Upper lobe of left lung (tissue), 6 donors: ENCODE measurements at regions not wholly inside any gene's neighbourhood (a gene's known extent, or its start where the extent isn't known, plus 50 kb on each side); places are given as distances from the start of the nearest gene placed in this dataset.

Experiments used
- ATAC-seq, 2 donors: fragments of 200-7000 bp; cut with Tn5 transposase; one replicate each; pipeline ENCODE4 v1.9.1; 2022; ENCODE audit warnings: mild to moderate bottlenecking in 2 of 2, moderate library complexity in 2 of 2; ENCODE audit not compliant: low FRiP score in 2 of 2
- DNase-seq, 2 donors: peaks; one replicate each; pipeline ENCODE4 v3.0.0-alpha.2; 2019 to 2020
- H3K27ac ChIP-seq, 4 donors: fragments of 200-600 bp; sonication (generic); one replicate each; pipeline ENCODE4 v1.5.1; 2016 to 2019
- H3K27me3 ChIP-seq, 4 donors: fragments of 200-600 bp; sonication (generic); one replicate each; pipeline ENCODE4 v1.5.1; 2017 to 2019
- H3K36me3 ChIP-seq, 4 donors: fragments of 200-600 bp; sonication (generic); one replicate each; pipeline ENCODE4 v1.5.1; 2016 to 2019
- H3K4me1 ChIP-seq, 4 donors: fragments of 200-600 bp; sonication (generic); one replicate each; pipeline ENCODE4 v1.5.1; 2018 to 2019
- H3K4me3 ChIP-seq, 4 donors: fragments of 200-600 bp; sonication (generic); one replicate each; pipeline ENCODE4 v1.5.1; 2017 to 2019; ENCODE audit warnings: mild to moderate bottlenecking in 2 of 4, moderate library complexity in 1 of 4
- H3K9me3 ChIP-seq, 4 donors: fragments of 200-600 bp; sonication (generic); one replicate each; pipeline ENCODE4 v1.5.1; 2018 to 2019
- EP300 ChIP-seq, 4 donors: sonication (generic); formaldehyde crosslinking; IDR thresholded peaks; one replicate each; pipeline ENCODE4 v1.5.1; 2017; ENCODE audit warnings: antibody characterized with exemption in 4 of 4, control low read depth in 2 of 4
- POLR2A ChIP-seq, 4 donors: fragments of 450-650 bp; IDR thresholded peaks; one replicate each; pipeline ENCODE4 v1.5.1; 2016 to 2017; ENCODE audit warnings: antibody characterized with exemption in 4 of 4, mild to moderate bottlenecking in 2 of 4
- POLR2AphosphoS5 ChIP-seq, 2 donors: sonication (generic); formaldehyde crosslinking; IDR thresholded peaks; one replicate each; pipeline ENCODE4 v1.5.1; 2017; ENCODE audit warnings: antibody characterized with exemption in 2 of 2
- WGBS, 2 donors: methylation state at CpG; one replicate each; pipeline ENCODE4 v1.1.5; 2017 to 2018; 5-methylcytosine and 5-hydroxymethylcytosine counted together
- TF ChIP-seq, protein P1 (sequence below), 6 experiments: fragments of 450-650 bp in 4 of 6; fragments of 200-600 bp in 2 of 6; sonication (generic) in 2 of 6; IDR thresholded peaks; one replicate each; pipeline ENCODE4 v1.5.1; 2016 to 2019; ENCODE audit warnings: antibody characterized with exemption in 6 of 6
- donor health status: DM: no; HTN: no; CAD: no; lungs with moderate emphysema.
- donor health status: DM: no; HTN: yes; CAD: no; lungs with severe emphysema.

DNA sequence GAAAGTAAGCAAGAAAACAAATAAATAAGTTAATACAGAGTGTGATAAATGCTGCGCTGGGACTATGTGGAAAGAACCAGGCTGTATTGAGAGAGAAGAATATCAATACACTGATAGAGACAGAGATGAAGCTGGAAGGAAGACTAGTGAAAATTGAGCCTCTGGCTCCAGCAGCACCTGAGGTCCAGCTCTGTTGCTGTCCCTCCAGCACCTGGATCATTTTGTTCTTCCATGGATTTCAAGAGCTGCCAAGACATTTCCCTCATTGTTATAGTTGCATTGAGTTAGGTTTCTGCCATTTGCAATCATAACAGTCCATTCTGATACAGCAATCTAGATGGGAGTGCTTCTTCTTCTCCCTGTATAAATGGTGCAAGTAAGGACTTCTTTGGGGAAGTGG lies 242.7 kb upstream of the FGGY start:
- 94 to 100% methylated on average over 1 of the region's 1 CpG for WGBS, 2 donors
- Histone ChIP-seq H3K4me3 (no peak overlapping the region), H3K27me3 (no peaks in the 10 kb centered on the region), H3K4me1 (peaks cover 8 to 13% (median 9%) of the 10 kb centered on the region in 4 donors), H3K9me3 (no peaks in the 10 kb centered on the region), H3K36me3 (no peaks in the 10 kb centered on the region), H3K27ac (no peak overlapping the region)
- ATAC-seq (no peak), DNase-seq (no peak)
- TF ChIP-seq POLR2A (IDR thresholded peaks at IDR 0.05) (no peak), EP300 (IDR thresholded peaks at IDR 0.05) (no peak), POLR2AphosphoS5 (IDR thresholded peaks at IDR 0.05) (no peak)
- TF ChIP-seq, protein P1, sequence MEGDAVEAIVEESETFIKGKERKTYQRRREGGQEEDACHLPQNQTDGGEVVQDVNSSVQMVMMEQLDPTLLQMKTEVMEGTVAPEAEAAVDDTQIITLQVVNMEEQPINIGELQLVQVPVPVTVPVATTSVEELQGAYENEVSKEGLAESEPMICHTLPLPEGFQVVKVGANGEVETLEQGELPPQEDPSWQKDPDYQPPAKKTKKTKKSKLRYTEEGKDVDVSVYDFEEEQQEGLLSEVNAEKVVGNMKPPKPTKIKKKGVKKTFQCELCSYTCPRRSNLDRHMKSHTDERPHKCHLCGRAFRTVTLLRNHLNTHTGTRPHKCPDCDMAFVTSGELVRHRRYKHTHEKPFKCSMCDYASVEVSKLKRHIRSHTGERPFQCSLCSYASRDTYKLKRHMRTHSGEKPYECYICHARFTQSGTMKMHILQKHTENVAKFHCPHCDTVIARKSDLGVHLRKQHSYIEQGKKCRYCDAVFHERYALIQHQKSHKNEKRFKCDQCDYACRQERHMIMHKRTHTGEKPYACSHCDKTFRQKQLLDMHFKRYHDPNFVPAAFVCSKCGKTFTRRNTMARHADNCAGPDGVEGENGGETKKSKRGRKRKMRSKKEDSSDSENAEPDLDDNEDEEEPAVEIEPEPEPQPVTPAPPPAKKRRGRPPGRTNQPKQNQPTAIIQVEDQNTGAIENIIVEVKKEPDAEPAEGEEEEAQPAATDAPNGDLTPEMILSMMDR (IDR thresholded peaks at IDR 0.05): no peak

DNA sequence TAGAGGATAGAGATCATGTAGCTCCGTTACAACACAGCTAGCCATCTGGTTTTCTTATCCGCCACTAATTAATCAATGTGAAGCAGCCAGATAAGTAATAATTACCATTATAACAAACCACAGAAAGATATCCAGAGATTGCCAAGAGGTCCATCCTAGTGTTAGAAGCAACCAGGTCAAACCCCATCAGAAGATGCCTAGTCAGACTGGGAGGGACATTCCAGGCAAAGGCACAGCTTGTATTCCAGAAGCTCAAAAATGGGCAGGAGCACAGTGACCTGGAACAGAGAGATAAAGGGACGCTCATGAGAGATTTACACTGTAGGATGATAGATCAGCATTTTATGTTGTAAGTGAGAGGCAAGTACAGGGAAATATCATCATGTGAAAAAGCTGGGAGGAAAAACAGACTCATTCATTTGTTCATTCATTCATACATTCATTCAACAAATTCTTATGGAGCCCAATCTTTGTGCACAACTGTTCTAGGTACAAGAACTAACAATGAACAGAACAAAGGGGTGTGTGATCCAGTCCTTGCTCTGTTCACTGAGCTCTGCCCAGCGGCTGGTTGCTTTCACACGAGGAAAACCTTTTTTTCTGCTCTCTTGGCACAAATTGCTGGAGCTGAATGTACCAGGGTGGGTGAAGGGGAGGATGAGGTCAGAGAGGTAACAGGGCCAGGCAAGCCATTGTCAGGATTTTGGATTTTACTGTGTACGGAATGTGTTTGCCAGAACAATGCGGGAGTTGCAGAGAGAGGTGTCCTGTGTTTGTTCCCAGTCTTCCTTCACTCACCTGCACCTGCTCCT lies 240.8 kb upstream of the FGGY start:
- WGBS, 2 donors: 81 to 86% methylated on average over 7 of the region's 7 CpGs
- DNase-seq (no peak), ATAC-seq (peak in 1 of 2 donors; percentile 66)
- Histone ChIP-seq H3K4me3 (no peak overlapping the region), H3K9me3 (no peaks in the 10 kb centered on the region), H3K4me1 (peaks cover 8 to 13% (median 9%) of the 10 kb centered on the region in 4 donors), H3K27me3 (no peaks in the 10 kb centered on the region), H3K27ac (peak overlapping the region in 2 of 4 donors; percentile 19 to 34), H3K36me3 (no peaks in the 10 kb centered on the region)
- no peak for TF ChIP-seq EP300 (IDR thresholded peaks at IDR 0.05)
- TF ChIP-seq, protein P1 (IDR thresholded peaks at IDR 0.05): no peak
- no peak for TF ChIP-seq POLR2A (IDR thresholded peaks at IDR 0.05)
- TF ChIP-seq POLR2AphosphoS5 (IDR thresholded peaks at IDR 0.05): no peak

DNA sequence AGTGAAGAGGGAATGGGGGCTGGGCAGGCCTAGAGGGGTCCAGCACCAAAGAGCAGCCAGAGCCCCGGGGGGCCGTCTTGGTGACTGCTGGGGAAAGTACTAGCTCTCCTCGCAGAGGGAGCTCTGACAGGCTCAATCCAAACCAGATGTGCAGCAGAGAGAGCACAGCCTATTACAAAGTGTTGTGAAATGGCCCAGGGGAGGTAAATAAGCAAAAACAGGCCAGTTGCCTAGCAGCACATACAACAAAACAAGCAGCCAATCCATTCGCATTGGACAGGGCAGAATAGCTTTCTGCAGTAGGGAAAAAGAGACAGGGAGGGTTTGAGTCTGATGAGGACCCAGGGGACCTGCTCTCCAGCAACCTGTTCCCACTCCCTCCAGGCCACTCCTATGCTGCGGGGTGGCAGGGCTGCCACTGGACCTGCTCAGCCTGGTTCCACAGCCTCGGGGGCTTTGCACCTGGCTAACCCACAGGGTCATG lies 239.6 kb upstream of the FGGY start:
- DNase-seq (peak; percentile 42 to 52), ATAC-seq (peak; percentile 82 to 92)
- H3K27ac ChIP-seq: peak overlapping the region; percentile 4 to 34 (median 16)
- WGBS, 2 donors: 54 to 69% methylated on average over 6 of the region's 6 CpGs
- H3K9me3 ChIP-seq: no peaks in the 10 kb centered on the region
- H3K4me1 ChIP-seq: peaks cover 8 to 14% (median 11%) of the 10 kb centered on the region in 4 donors
- H3K27me3 ChIP-seq: no peaks in the 10 kb centered on the region
- no peak overlapping the region for H3K4me3 ChIP-seq
- TF ChIP-seq POLR2AphosphoS5 (IDR thresholded peaks at IDR 0.05): peak; percentile 63 to 70
- no peak for TF ChIP-seq POLR2A (IDR thresholded peaks at IDR 0.05)
- peak in 2 of 4 donors; percentile 64 to 72 for TF ChIP-seq EP300 (IDR thresholded peaks at IDR 0.05)
- TF ChIP-seq, protein P1 (IDR thresholded peaks at IDR 0.05): no peak
- H3K36me3 ChIP-seq: no peaks in the 10 kb centered on the region

DNA sequence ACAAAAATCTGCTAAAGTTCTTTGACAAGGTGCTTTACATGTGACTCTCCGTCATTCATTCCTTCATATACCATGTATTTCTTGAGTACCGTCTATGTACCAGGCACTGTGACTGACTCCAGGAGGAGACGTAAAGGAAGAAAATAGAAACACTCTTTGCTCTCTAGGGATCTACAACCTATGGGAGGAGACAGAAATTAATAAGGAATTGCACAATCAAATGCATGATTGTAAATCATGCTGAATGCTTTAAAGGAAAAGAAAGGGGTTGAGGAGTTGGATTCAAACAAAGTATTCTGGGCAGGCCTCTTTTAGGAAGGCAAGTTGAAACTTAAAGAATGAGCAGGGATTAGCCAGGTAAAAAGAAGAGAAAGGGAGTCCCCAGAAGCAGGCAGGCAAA lies 239.1 kb upstream of the FGGY start:
- DNase-seq: no peak
- TF ChIP-seq EP300 (IDR thresholded peaks at IDR 0.05): no peak
- TF ChIP-seq, protein P1 (IDR thresholded peaks at IDR 0.05): no peak
- no peak for TF ChIP-seq POLR2AphosphoS5 (IDR thresholded peaks at IDR 0.05)
- TF ChIP-seq POLR2A (IDR thresholded peaks at IDR 0.05): no peak
- no peak for ATAC-seq
- H3K9me3 ChIP-seq: no peaks in the 10 kb centered on the region
- WGBS, 2 donors: 86 to 88% methylated on average over 3 of the region's 3 CpGs
- H3K36me3 ChIP-seq: no peaks in the 10 kb centered on the region
- H3K4me3 ChIP-seq: no peak overlapping the region
- H3K4me1 ChIP-seq: peaks cover 8 to 17% (median 14%) of the 10 kb centered on the region in 4 donors
- peak overlapping the region in 1 of 4 donors; percentile 34 for H3K27ac ChIP-seq
- H3K27me3 ChIP-seq: no peaks in the 10 kb centered on the region
